Trophoblast cell (in vitro differentiated cells and primary cell): ENCODE measurements at regions not wholly inside any gene's neighbourhood (a gene's known extent, or its start where the extent isn't known, plus 50 kb on each side); places are given as distances from the start of the nearest gene placed in this dataset.

Experiments
- DNase-seq, 2 donors: peaks; one replicate each; pipeline ENCODE4 v3.0.0-alpha.2; 2016
- H2AFZ ChIP-seq: 2 replicates; pipeline ENCODE4 v1.6.1; 2013; ENCODE audit warnings: low read length, moderate library complexity, mild to moderate bottlenecking; ENCODE audit not compliant: insufficient read depth, poor library complexity
- H2AK5ac ChIP-seq: 2 replicates; pipeline ENCODE4 v1.6.1; 2013; ENCODE audit warnings: mild to moderate bottlenecking, low read length
- H2BK120ac ChIP-seq: 2 replicates; pipeline ENCODE4 v1.6.1; 2013; ENCODE audit warnings: low read length, mild to moderate bottlenecking, moderate library complexity; ENCODE audit not compliant: insufficient read depth, poor library complexity
- H2BK12ac ChIP-seq: 2 replicates; pipeline ENCODE4 v1.6.1; 2013; ENCODE audit warnings: mild to moderate bottlenecking, low read length, moderate library complexity
- H2BK5ac ChIP-seq: 2 replicates; pipeline ENCODE4 v1.6.1; 2013; ENCODE audit warnings: low read length, low read depth, moderate library complexity, mild to moderate bottlenecking; ENCODE audit not compliant: poor library complexity
- H3K14ac ChIP-seq: 2 replicates; pipeline ENCODE4 v1.6.1; 2013; ENCODE audit warnings: mild to moderate bottlenecking, low read length
- H3K18ac ChIP-seq: 2 replicates; pipeline ENCODE4 v1.6.1; 2013; ENCODE audit warnings: mild to moderate bottlenecking, low read length
- H3K23ac ChIP-seq: 2 replicates; pipeline ENCODE4 v1.6.1; 2013; ENCODE audit warnings: low read length
- H3K27ac ChIP-seq: 2 replicates; pipeline ENCODE4 v1.5.1; 2013; ENCODE audit warnings: low read depth, mild to moderate bottlenecking, inconsistent platforms, low read length, moderate library complexity
- H3K27me3 ChIP-seq: 2 replicates; pipeline ENCODE4 v1.6.1; 2013; ENCODE audit warnings: inconsistent platforms, mild to moderate bottlenecking, low read length, moderate library complexity; ENCODE audit not compliant: insufficient read depth
- H3K36me3 ChIP-seq, 2 experiments: 1 replicate in 1 of 2; 2 replicates in 1 of 2; pipeline ENCODE4 v1.6.1; 2013; ENCODE audit warnings: low read length in 2 of 2, mild to moderate bottlenecking in 2 of 2, moderate library complexity in 1 of 2; ENCODE audit not compliant: insufficient read depth in 2 of 2, control insufficient read depth in 1 of 2
- H3K4ac ChIP-seq: 2 replicates; pipeline ENCODE4 v1.6.1; 2013; ENCODE audit warnings: low read depth, mild to moderate bottlenecking, low read length, moderate library complexity
- H3K4me1 ChIP-seq, 2 experiments: 1 replicate in 1 of 2; 2 replicates in 1 of 2; pipeline ENCODE4 v1.6.1; 2013; ENCODE audit warnings: low read length in 2 of 2, mild to moderate bottlenecking in 2 of 2, moderate library complexity in 1 of 2; ENCODE audit not compliant: insufficient read depth in 2 of 2, control insufficient read depth in 1 of 2
- H3K4me2 ChIP-seq: 2 replicates; pipeline ENCODE4 v1.6.1; 2013; ENCODE audit warnings: inconsistent platforms, mild to moderate bottlenecking, low read length, moderate library complexity
- H3K4me3 ChIP-seq: 2 replicates; pipeline ENCODE4 v1.5.1; 2013; ENCODE audit warnings: mild to moderate bottlenecking, low read depth, low read length, inconsistent platforms
- H3K79me1 ChIP-seq: one replicate; pipeline ENCODE4 v1.6.1; 2013; ENCODE audit warnings: low read length
- H3K79me2 ChIP-seq: 2 replicates; pipeline ENCODE4 v1.6.1; 2013; ENCODE audit warnings: low read length, mild to moderate bottlenecking; ENCODE audit not compliant: control insufficient read depth, insufficient read depth, poor library complexity
- H3K9ac ChIP-seq: 2 replicates; pipeline ENCODE4 v1.6.1; 2013; ENCODE audit warnings: mild to moderate bottlenecking, low read length
- H3K9me3 ChIP-seq: 2 replicates; pipeline ENCODE4 v1.6.1; 2013; ENCODE audit warnings: low read depth, mild to moderate bottlenecking, control low read depth, inconsistent platforms, low read length; ENCODE audit not compliant: insufficient read depth
- H4K12ac ChIP-seq: 2 replicates; pipeline ENCODE4 v1.6.1; 2013; ENCODE audit warnings: low read depth, mild to moderate bottlenecking, low read length, moderate library complexity
- H4K8ac ChIP-seq: 2 replicates; pipeline ENCODE4 v1.6.1; 2013; ENCODE audit warnings: low read depth, mild to moderate bottlenecking, low read length, moderate library complexity
- H4K91ac ChIP-seq: one replicate; pipeline ENCODE4 v1.6.1; 2013; ENCODE audit warnings: low read depth, mild to moderate bottlenecking, low read length, moderate library complexity
- WGBS: extraction: QIAGEN DNeasy Blood & Tissue Kit; methylation state at CpG from one replicate; pipeline ENCODE4 v1.1.7; 2013; ENCODE audit warnings: missing lambda C conversion rate; ENCODE audit not compliant: insufficient read length, insufficient coverage; ENCODE audit errors: extremely low coverage; 5-methylcytosine and 5-hydroxymethylcytosine counted together

- no peak overlapping the region for H2AFZ ChIP-seq
- H3K27ac ChIP-seq, result no peak overlapping the region
- H3K4me2 ChIP-seq, result no peak overlapping the region
- H4K8ac ChIP-seq, result no peak overlapping the region
- H4K12ac ChIP-seq, result no peak overlapping the region
- no peaks in the 10 kb centered on the region for H3K79me2 ChIP-seq
- no peaks in the 10 kb centered on the region for H3K27me3 ChIP-seq
- H3K4me1 ChIP-seq, result peaks cover 9 to 10% of the 10 kb centered on the region in 2 experiments
- H3K23ac ChIP-seq, result no peak overlapping the region
- H3K79me1 ChIP-seq, result peaks cover 7% of the 10 kb centered on the region
- H3K9me3 ChIP-seq, result peaks cover 3% of the 10 kb centered on the region
- no peak overlapping the region for H3K4ac ChIP-seq
- DNase-seq, result peak in 1 of 2 donors; percentile 7
- H3K14ac ChIP-seq, result no peak overlapping the region
- no peaks in the 10 kb centered on the region for H3K36me3 ChIP-seq
- no peak overlapping the region for H4K91ac ChIP-seq
- H3K9ac ChIP-seq, result no peak overlapping the region
- H2BK120ac ChIP-seq, result no peak overlapping the region
- H2BK12ac ChIP-seq, result no peak overlapping the region
- no peak overlapping the region for H3K4me3 ChIP-seq
- H2BK5ac ChIP-seq, result no peak overlapping the region
- H2AK5ac ChIP-seq, result no peak overlapping the region
- H3K18ac ChIP-seq, result no peak overlapping the region
Measured at GRCh38 chr7:45368129-45368807, 205.9 kb upstream of the ADCY1 start.

- Histone ChIP-seq H2AK5ac (no peak overlapping the region), H2AFZ (no peak overlapping the region), H3K4me2 (no peak overlapping the region), H3K27ac (no peak overlapping the region), H3K9ac (no peak overlapping the region), H3K79me2 (no peaks in the 10 kb centered on the region), H3K14ac (no peak overlapping the region), H3K4me1 (no peaks in the 10 kb centered on the region), H2BK120ac (no peak overlapping the region), H3K4ac (no peak overlapping the region), H2BK12ac (no peak overlapping the region), H3K79me1 (no peaks in the 10 kb centered on the region), H4K91ac (no peak overlapping the region), H3K18ac (no peak overlapping the region), H3K9me3 (peaks cover 6% of the 10 kb centered on the region), H4K8ac (no peak overlapping the region), H4K12ac (no peak overlapping the region), H3K4me3 (no peak overlapping the region), H3K36me3 (no peaks in the 10 kb centered on the region), H3K27me3 (no peaks in the 10 kb centered on the region), H2BK5ac (no peak overlapping the region), H3K23ac (no peak overlapping the region)
- WGBS, result no CpG with 5 or more reads among the region's 4 CpGs
- peak in 1 of 2 donors; percentile 9 for DNase-seq
Measured at GRCh38 chr7:45384499-45384898, 189.7 kb upstream of the ADCY1 start.

GRCh38 chr7:45387837-45388236 lies 186.3 kb upstream of the ADCY1 start:
- no peak overlapping the region for H3K27ac ChIP-seq
- WGBS, result no CpG with 5 or more reads among the region's 4 CpGs
- H2AK5ac ChIP-seq, result no peak overlapping the region
- H4K12ac ChIP-seq, result no peak overlapping the region
- H3K4me1 ChIP-seq, result no peaks in the 10 kb centered on the region
- peaks cover 11% of the 10 kb centered on the region for H3K9me3 ChIP-seq
- no peak for DNase-seq
- no peak overlapping the region for H2AFZ ChIP-seq
- no peaks in the 10 kb centered on the region for H3K27me3 ChIP-seq
- H3K14ac ChIP-seq, result no peak overlapping the region
- no peaks in the 10 kb centered on the region for H3K79me1 ChIP-seq
- no peak overlapping the region for H3K4me3 ChIP-seq
- H3K36me3 ChIP-seq, result no peaks in the 10 kb centered on the region
- H3K79me2 ChIP-seq, result no peaks in the 10 kb centered on the region
- no peak overlapping the region for H3K18ac ChIP-seq
- no peak overlapping the region for H4K8ac ChIP-seq
- H3K4me2 ChIP-seq, result no peak overlapping the region
- no peak overlapping the region for H4K91ac ChIP-seq
- H2BK120ac ChIP-seq, result no peak overlapping the region
- no peak overlapping the region for H2BK12ac ChIP-seq
- no peak overlapping the region for H3K9ac ChIP-seq
- H2BK5ac ChIP-seq, result no peak overlapping the region
- no peak overlapping the region for H3K23ac ChIP-seq
- no peak overlapping the region for H3K4ac ChIP-seq

- no peak overlapping the region for H3K27ac ChIP-seq
- no peak overlapping the region for H3K23ac ChIP-seq
- no peak overlapping the region for H4K91ac ChIP-seq
- no CpG with 5 or more reads among the region's 7 CpGs for WGBS
- no peak overlapping the region for H3K18ac ChIP-seq
- H4K12ac ChIP-seq, result no peak overlapping the region
- peak overlapping the region; percentile 51 for H3K4me3 ChIP-seq
- H3K27me3 ChIP-seq, result peaks cover 2% of the 10 kb centered on the region
- no peak overlapping the region for H3K14ac ChIP-seq
- H3K79me2 ChIP-seq, result no peaks in the 10 kb centered on the region
- no peaks in the 10 kb centered on the region for H3K79me1 ChIP-seq
- DNase-seq, result no peak
- no peaks in the 10 kb centered on the region for H3K4me1 ChIP-seq
- H2BK120ac ChIP-seq, result no peak overlapping the region
- no peak overlapping the region for H2AFZ ChIP-seq
- H3K4me2 ChIP-seq, result no peak overlapping the region
- peaks cover 10% of the 10 kb centered on the region for H3K9me3 ChIP-seq
- no peak overlapping the region for H2BK12ac ChIP-seq
- H3K9ac ChIP-seq, result no peak overlapping the region
- H3K36me3 ChIP-seq, result no peaks in the 10 kb centered on the region
- no peak overlapping the region for H4K8ac ChIP-seq
- H2BK5ac ChIP-seq, result no peak overlapping the region
- no peak overlapping the region for H3K4ac ChIP-seq
- H2AK5ac ChIP-seq, result no peak overlapping the region
Measured at GRCh38 chr7:45389073-45389872, 184.9 kb upstream of the ADCY1 start.
